HG03460 (cell line): ENCODE measurements at regions not wholly inside any gene's neighbourhood (a gene's known extent, or its start where the extent isn't known, plus 50 kb on each side); places are given as distances from the start of the nearest gene placed in this dataset.

Experiments
- ATAC-seq: cut with Tn5 transposase; IDR thresholded peaks from one replicate; pipeline ENCODE4 v1.9.1; 2021; ENCODE audit not compliant: unreplicated experiment

- ATAC-seq = no peak
Observed at GRCh38 chr12:67370979-67371378, 101.8 kb downstream of the CAND1 start.

- no peak for ATAC-seq
Observed at GRCh38 chr12:67377021-67377420, 107.9 kb downstream of the CAND1 start.

DNA sequence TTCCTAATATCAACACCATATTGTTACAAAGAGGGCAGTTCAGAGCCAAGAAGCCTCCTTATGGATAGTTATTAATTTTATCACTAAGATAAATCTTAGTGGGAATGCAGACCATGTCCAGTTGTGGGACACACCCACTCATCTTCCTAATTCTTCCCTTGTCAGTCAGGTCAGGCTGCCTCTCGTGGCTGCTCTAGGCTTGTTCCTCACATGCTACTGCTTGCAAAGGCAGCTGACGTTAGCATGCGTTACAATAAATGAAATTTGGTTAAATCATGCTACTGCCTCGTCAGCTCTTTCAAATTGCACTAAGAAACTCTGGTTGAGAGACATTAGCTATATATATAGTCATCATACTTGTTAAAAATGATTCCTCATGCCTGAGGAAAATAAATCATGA is 108.4 kb downstream of the CAND1 start:
- ATAC-seq = no peak

DNA sequence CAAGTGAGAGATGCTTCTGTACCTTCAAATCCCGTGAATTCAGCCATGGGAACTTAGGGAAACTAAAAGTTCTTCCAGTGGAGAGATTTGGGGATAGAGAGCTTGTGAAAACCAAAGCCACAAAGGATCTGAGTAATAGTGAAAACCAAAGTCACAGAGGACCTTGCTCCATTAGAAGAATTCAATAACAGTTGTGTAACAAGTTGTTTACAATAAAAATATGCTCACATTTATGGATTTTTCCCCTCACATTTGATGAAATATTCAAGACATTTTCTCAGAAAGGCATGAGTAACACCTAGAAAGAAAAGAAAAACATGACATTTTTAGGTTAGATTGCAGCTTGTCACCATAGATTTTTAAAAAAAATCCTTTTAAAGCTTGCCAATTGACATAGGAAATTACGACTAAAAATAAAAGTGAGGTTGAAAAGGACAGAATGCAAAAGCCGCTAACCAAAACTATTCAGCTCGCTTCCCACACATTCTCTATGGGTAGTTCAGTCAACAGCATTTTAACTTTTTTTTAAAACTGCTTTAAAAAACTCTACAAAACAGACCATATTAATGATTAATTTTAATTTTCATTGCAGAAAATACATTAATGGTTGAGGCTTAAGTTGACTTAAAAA is 113.2 kb downstream of the CAND1 start:
- no peak for ATAC-seq

DNA sequence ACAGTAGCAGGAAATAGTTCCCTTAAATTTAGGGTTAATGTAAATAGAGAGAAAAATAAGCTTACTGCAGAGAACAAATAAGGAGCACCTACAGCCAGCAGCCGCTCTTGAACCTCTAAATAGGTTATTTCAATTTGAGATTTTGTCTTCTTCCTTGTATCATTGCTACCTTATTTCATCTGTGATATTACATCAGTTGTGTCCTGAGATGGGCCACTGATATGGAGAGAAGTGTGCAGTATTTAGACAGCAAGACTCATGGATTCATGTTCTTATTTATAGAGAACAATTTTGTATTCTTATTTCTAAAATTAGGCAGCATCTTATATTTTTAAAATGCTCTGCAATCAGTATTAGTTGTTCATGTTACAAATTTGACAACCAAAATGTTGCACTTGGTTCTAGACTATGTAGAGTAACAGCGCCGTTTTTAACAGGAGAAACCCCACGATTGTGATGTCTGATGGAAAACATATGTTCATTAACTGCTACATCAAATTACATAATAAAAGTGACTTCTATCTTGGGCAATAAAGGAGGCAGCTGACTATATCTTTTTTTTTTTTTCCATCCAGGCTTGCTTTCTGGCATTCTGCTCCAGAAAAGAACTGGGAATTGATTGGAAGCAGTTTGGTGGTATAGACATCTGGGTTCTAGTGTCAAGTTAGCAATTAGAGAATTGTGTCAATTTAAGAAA is 117.9 kb downstream of the CAND1 start:
- ATAC-seq = no peak

GRCh38 chr12:67388331-67389138 is 119.4 kb downstream of the CAND1 start:
- ATAC-seq = no peak

GRCh38 chr12:67390273-67390672 is 121.1 kb downstream of the CAND1 start:
- ATAC-seq = no peak

- ATAC-seq = no peak
Observed at GRCh38 chr12:67391034-67391433, 121.9 kb downstream of the CAND1 start.

- no peak for ATAC-seq
Observed at GRCh38 chr12:67391656-67392055, 122.5 kb downstream of the CAND1 start.

- no peak for ATAC-seq
Observed at GRCh38 chr12:67394550-67394949, 125.4 kb downstream of the CAND1 start.

- no peak for ATAC-seq
Observed at GRCh38 chr12:67400742-67401141, 131.6 kb downstream of the CAND1 start.

DNA sequence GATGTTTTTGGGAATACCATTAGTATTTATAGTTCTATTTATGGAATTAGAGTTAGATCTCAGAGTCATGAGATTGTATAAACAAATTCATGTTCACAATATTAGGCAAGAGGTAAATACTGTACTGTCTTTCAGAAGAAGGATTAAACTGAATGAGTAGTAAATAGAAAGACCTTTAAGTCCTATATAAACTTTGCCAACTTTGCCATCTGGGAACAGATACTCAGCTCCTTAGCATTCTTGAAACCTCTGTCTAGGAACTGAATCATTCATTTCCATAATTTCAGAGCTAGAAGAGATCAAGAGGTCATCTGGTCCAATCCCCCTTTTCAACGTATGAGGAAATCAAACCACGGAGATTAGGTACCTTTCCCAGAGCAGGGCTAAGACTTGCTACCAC is 141.1 kb downstream of the CAND1 start:
- ATAC-seq = no peak

GRCh38 chr12:67410667-67411067 is 141.5 kb downstream of the CAND1 start:
- ATAC-seq = no peak

DNA sequence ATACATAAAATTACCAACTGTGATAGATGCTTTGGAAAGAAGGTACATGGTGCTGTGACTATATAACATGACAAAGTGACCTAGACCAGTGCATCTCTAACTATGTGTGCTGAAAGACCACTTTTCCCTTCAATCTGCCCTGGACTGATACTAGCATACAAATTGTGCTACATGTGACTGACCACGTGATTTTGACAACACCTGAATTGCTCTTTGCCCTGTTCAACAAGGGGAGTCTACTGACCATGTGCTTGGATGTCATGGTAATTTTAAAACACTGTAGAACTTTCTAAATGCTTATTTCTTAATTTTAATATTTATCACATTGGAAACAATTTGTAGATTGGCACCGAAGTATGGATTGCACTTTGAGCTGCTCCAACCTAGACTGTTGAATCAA is 142.4 kb downstream of the CAND1 start:
- no peak for ATAC-seq

- ATAC-seq = no peak
Observed at GRCh38 chr12:67413577-67413976, 144.4 kb downstream of the CAND1 start.

DNA sequence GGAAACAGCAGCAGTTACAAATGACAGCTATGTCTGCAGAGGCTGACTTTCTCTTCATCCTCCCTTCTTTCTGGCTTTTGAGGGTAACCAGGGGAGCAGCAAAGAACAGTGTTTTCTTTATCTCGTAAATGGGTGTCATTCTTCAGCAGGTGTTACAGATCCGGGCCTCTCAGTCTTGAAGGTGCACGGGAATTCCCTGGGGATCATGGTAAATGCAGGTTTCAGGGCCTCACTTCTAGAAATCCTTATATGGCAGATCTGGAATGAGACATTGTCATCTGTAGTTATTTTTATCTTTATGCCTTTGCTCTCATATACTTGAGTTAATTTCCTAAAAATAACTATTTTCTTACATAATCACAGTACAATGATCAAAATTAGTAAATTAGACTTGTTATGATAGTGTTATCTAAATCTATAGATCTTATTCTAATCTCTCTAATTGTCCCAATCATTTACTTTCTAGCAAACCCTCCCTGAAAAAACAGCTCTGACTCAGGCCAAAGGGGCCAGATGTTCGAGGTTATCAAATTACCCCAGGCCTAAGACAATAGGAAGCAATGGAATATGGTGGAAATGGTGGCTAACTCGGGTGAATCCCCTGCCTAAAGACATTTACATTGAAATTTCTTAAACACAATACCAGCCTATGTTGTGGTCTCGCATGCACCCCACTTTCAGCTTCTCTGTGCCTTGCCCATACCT is 145.0 kb downstream of the CAND1 start:
- no peak for ATAC-seq

- no peak for ATAC-seq
Observed at GRCh38 chr12:67415473-67415872, 146.3 kb downstream of the CAND1 start.

GRCh38 chr12:67419810-67420209 is 150.7 kb downstream of the CAND1 start:
- no peak for ATAC-seq

DNA sequence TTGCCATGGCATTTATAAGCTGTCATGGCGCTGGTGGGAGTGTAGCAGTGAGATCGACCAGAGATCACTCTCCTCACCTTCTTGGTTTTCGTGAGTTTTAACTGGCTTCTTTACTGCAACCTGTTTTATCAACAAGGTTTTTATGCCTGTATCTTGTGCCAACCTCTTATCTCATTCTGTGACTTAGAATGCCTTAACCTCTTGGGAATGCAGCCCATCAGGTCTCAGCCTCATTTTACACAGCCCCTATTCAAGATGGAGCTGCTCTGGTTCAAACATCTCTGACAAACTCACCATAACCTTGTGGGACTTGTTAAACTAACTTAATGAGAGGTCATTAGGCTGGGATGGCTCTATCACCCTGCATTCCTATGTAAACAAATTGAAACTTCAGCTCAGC is 151.3 kb downstream of the CAND1 start:
- no peak for ATAC-seq

GRCh38 chr12:67422081-67422480 is 152.9 kb downstream of the CAND1 start:
- no peak for ATAC-seq

GRCh38 chr12:67424784-67425183 is 155.6 kb downstream of the CAND1 start:
- no peak for ATAC-seq
